IMR-90 (cell line): ENCODE measurements at regions not wholly inside any gene's neighbourhood (a gene's known extent, or its start where the extent isn't known, plus 50 kb on each side); places are given as distances from the start of the nearest gene placed in this dataset.

Experiments used
- ATAC-seq: fragments of 200-7000 bp; cut with Tn5 transposase; 2 replicates; pipeline ENCODE4 v1.9.1; 2020; ENCODE audit warnings: low read depth, mild to moderate bottlenecking, moderate library complexity
- BruUV-seq: library from RNA; stranded (reverse); fragments of 400-500 nt; replicated peaks from 2 replicates; lab custom pipeline; 2021; lab: Mats Ljungman, UMichigan
- CTCF ChIA-PET: fragments of 300-600 bp; formaldehyde crosslinking; extraction: SDS; loops from one replicate; lab custom pipeline; 2021; ENCODE audit warnings: antibody characterized with exemption; lab: Yijun Ruan, JAX
- POLR2A ChIA-PET: fragments of 300-600 bp; sonication (Branson Sonifier 250); formaldehyde crosslinking; loops from one replicate; lab custom pipeline; 2022; ENCODE audit warnings: antibody characterized with exemption; ENCODE audit not compliant: unreplicated experiment; lab: Charles Lee
- DNase-seq: peaks from one replicate; pipeline ENCODE4 v3.0.0; 2013
- H2AFZ ChIP-seq: replicated peaks from 2 replicates; pipeline ENCODE3; 2013; ENCODE audit warnings: low read length, mild to moderate bottlenecking; ENCODE audit not compliant: poor library complexity
- H2AK5ac ChIP-seq: 2 replicates; pipeline ENCODE4 v1.6.1; 2013; ENCODE audit warnings: low read depth, low read length, inconsistent platforms
- H2AK9ac ChIP-seq: replicated peaks from 2 replicates; pipeline ENCODE3; 2013; ENCODE audit warnings: mild to moderate bottlenecking, low read depth, low read length, moderate library complexity; ENCODE audit not compliant: poor library complexity
- H2BK120ac ChIP-seq: 2 replicates; pipeline ENCODE4 v1.6.1; 2013; ENCODE audit warnings: low read depth, low read length, inconsistent platforms
- H2BK15ac ChIP-seq: 3 replicates; pipeline ENCODE4 v1.6.1; 2013; ENCODE audit warnings: low read depth, low read length, inconsistent platforms
- H2BK20ac ChIP-seq: 2 replicates; pipeline ENCODE4 v1.6.1; 2013; ENCODE audit warnings: low read depth, mild to moderate bottlenecking, inconsistent platforms, low read length, moderate library complexity
- H2BK5ac ChIP-seq: 2 replicates; pipeline ENCODE4 v1.6.1; 2013; ENCODE audit warnings: mild to moderate bottlenecking, low read depth, low read length, inconsistent platforms; ENCODE audit not compliant: poor library complexity, severe bottlenecking
- H3K14ac ChIP-seq: replicated peaks from 2 replicates; pipeline ENCODE4 v1.6.1; 2013; ENCODE audit warnings: low read depth, low read length, inconsistent platforms
- H3K18ac ChIP-seq: 2 replicates; pipeline ENCODE4 v1.6.1; 2013; ENCODE audit warnings: low read depth, low read length, control low read depth
- H3K23ac ChIP-seq: 2 replicates; pipeline ENCODE4 v1.6.1; 2013; ENCODE audit warnings: low read depth, low read length, inconsistent platforms
- H3K27ac ChIP-seq: 2 replicates; pipeline ENCODE4 v1.5.1; 2013; ENCODE audit warnings: mild to moderate bottlenecking, control low read depth, low read length; ENCODE audit not compliant: insufficient read depth
- H3K27me3 ChIP-seq: 2 replicates; pipeline ENCODE4 v1.6.1; 2013; ENCODE audit warnings: low read length; ENCODE audit not compliant: control insufficient read depth, insufficient read depth
- H3K36me3 ChIP-seq: 2 replicates; pipeline ENCODE4 v1.6.1; 2013; ENCODE audit warnings: low read length, mixed read lengths; ENCODE audit not compliant: control insufficient read depth, insufficient read depth
- H3K4ac ChIP-seq: 2 replicates; pipeline ENCODE4 v1.6.1; 2013; ENCODE audit warnings: low read depth, low read length, inconsistent platforms
- H3K4me1 ChIP-seq: 2 replicates; pipeline ENCODE4 v1.6.1; 2013; ENCODE audit warnings: low read length, mixed read lengths; ENCODE audit not compliant: control insufficient read depth, insufficient read depth
- H3K4me2 ChIP-seq: 2 replicates; pipeline ENCODE4 v1.6.1; 2013; ENCODE audit warnings: low read depth, mild to moderate bottlenecking, control low read depth, low read length, moderate library complexity
- H3K4me3 ChIP-seq: 2 replicates; pipeline ENCODE4 v1.5.1; 2013; ENCODE audit warnings: low read depth, mild to moderate bottlenecking, control low read depth, low read length, moderate library complexity; ENCODE audit not compliant: insufficient read depth
- H3K56ac ChIP-seq: 2 replicates; pipeline ENCODE4 v1.6.1; 2013; ENCODE audit warnings: low read length, inconsistent platforms; ENCODE audit not compliant: insufficient read depth; ENCODE audit errors: extremely low read depth
- H3K79me1 ChIP-seq, 2 experiments: 2 replicates each; pipeline ENCODE4 v1.6.1; 2013; ENCODE audit warnings: low read length in 2 of 2, inconsistent platforms in 1 of 2, low read depth in 1 of 2
- H3K9ac ChIP-seq: 2 replicates; pipeline ENCODE4 v1.6.1; 2013; ENCODE audit warnings: low read depth, low read length, control low read depth
- H3K9me1 ChIP-seq: 2 replicates; pipeline ENCODE4 v1.6.1; 2013; ENCODE audit warnings: low read length, inconsistent platforms; ENCODE audit not compliant: insufficient read depth
- H3K9me3 ChIP-seq: 2 replicates; pipeline ENCODE4 v1.6.1; 2013; ENCODE audit warnings: low read length; ENCODE audit not compliant: control insufficient read depth, insufficient read depth
- H4K20me1 ChIP-seq: 2 replicates; pipeline ENCODE4 v1.6.1; 2013; ENCODE audit warnings: low read length, inconsistent platforms; ENCODE audit not compliant: insufficient read depth
- H4K5ac ChIP-seq: 2 replicates; pipeline ENCODE4 v1.6.1; 2013; ENCODE audit warnings: mild to moderate bottlenecking, low read depth, low read length, control low read depth
- H4K8ac ChIP-seq, 2 experiments: 2 replicates each; pipeline ENCODE4 v1.6.1; 2013; ENCODE audit warnings: low read depth in 2 of 2, low read length in 2 of 2, control low read depth in 1 of 2, inconsistent platforms in 1 of 2
- H4K91ac ChIP-seq: 2 replicates; pipeline ENCODE4 v1.6.1; 2013; ENCODE audit warnings: low read depth, low read length, inconsistent platforms; ENCODE audit not compliant: insufficient read depth
- CTCF ChIP-seq: conservative IDR thresholded peaks from 2 replicates; pipeline ENCODE4 v1.5.1; 2012; ENCODE audit warnings: mild to moderate bottlenecking, low read depth, low read length, improper control_type of control experiment
- MAZ ChIP-seq: IDR thresholded peaks from 2 replicates; pipeline ENCODE4 v1.6.1; 2012; ENCODE audit warnings: low read depth, mild to moderate bottlenecking, low read length, improper control_type of control experiment, moderate library complexity, borderline replicate concordance
- POLR2A ChIP-seq: IDR thresholded peaks from 2 replicates; pipeline ENCODE4 v1.6.1; 2012; ENCODE audit warnings: mild to moderate bottlenecking, low read depth, low read length
- WGBS, 2 experiments: methylation state at CpG; one replicate each; pipeline versions ENCODE4 v1.1.5 to v1.1.7; 2013; ENCODE audit warnings: missing lambda C conversion rate in 2 of 2; ENCODE audit not compliant: insufficient read length in 1 of 2; ENCODE audit errors: extremely low coverage in 2 of 2; 5-methylcytosine and 5-hydroxymethylcytosine counted together
- dilution Hi-C: fragments of 300-500 bp; cut with HindIII; formaldehyde crosslinking; loops from one replicate; pipeline ENCODE4 v1.14.3; 2018; ENCODE audit warnings: low sequenced_read_pairs; ENCODE audit not compliant: unreplicated experiment
- in situ Hi-C: fragments of 300-500 bp; cut with MboI; formaldehyde crosslinking; loops from 3 replicates; pipeline ENCODE4 v1.14.3; 2019; ENCODE audit warnings: low sequenced_read_pairs, inconsistent platforms, mixed read lengths
- intact Hi-C: fragments of 100-400 bp; cut with micrococcal nuclease; formaldehyde crosslinking; loops from 2 replicates; pipeline ENCODE4 v1.10.0; 2022

- no peak for TF ChIP-seq CTCF
- no peak for TF ChIP-seq MAZ
- no peak for TF ChIP-seq POLR2A
- intact Hi-C loops = no loop called here
- Histone ChIP-seq H2BK5ac (no peak overlapping the region), H3K23ac (no peak overlapping the region), H4K8ac (no peak overlapping the region), H4K20me1 (no peaks in the 10 kb centered on the region), H3K56ac (no peak overlapping the region), H3K14ac (no peak overlapping the region), H3K9me1 (no peaks in the 10 kb centered on the region), H2AFZ (no peak overlapping the region), H3K9ac (no peak overlapping the region), H2BK20ac (no peak overlapping the region), H4K5ac (no peak overlapping the region), H3K36me3 (no peaks in the 10 kb centered on the region), H2BK15ac (no peak overlapping the region), H3K4me3 (no peak overlapping the region), H2BK120ac (no peak overlapping the region), H3K27me3 (no peaks in the 10 kb centered on the region; the same call in 1 of the 2 replicates), H3K4me1 (peaks cover 1% of the 10 kb centered on the region; the same call in 1 of the 2 replicates), H3K9me3 (no peaks in the 10 kb centered on the region), H3K4ac (no peak overlapping the region), H3K4me2 (no peak overlapping the region), H4K91ac (no peak overlapping the region), H3K18ac (no peak overlapping the region), H2AK9ac (peak overlapping the region; percentile 42), H3K79me1 (no peaks in the 10 kb centered on the region), H2AK5ac (no peak overlapping the region), H3K27ac (no peak overlapping the region)
- no TSS peak for BruUV-seq
- WGBS, 2 experiments = no CpG with 5 or more reads among the region's 3 CpGs
- ChIA-PET CTCF (no interaction called here), POLR2A (no interaction called here)
- in situ Hi-C loops = loop anchor here (25.0 kb wide), 1 partner anchor 693 kb away; no protein-coding TSS in a partner anchor
- DNase-seq (no peak), ATAC-seq (no peak)
- dilution Hi-C loops = no loop called here
Observed at GRCh38 chr6:130754786-130755367, 72.3 kb upstream of the SMLR1 start.
